B cell (primary cell): ENCODE measurements at regions not wholly inside any gene's neighbourhood (a gene's known extent, or its start where the extent isn't known, plus 50 kb on each side); places are given as distances from the start of the nearest gene placed in this dataset. TPM values are rescaled to one million over a fixed set of nuclear protein-coding genes. Genes with fewer than 3 reads are reported as not detected.

Experiments
- small RNA-seq: library from RNA; depleted of rRNA; stranded (forward); fragments of <200 nt; gene quantifications from one replicate; pipeline ENCODE3, GENCODE V24; 2012; ENCODE audit warnings: low replicate concordance, low read depth; ENCODE audit not compliant: insufficient read length

Small RNA genes lying in the stretch of these regions (small RNA-seq; reads per million reads assigned to genes)
- gene RF00019 (not detected), gene RN7SL183P (not detected)
